H9 (cell line): ENCODE measurements at regions not wholly inside any gene's neighbourhood (a gene's known extent, or its start where the extent isn't known, plus 50 kb on each side); places are given as distances from the start of the nearest gene placed in this dataset.

Experiments used
- DNase-seq: peaks from one replicate; pipeline ENCODE4 v3.0.0-alpha.2; 2017
- H2AFZ ChIP-seq: one replicate; pipeline ENCODE4 v1.6.1; 2013; ENCODE audit warnings: mild to moderate bottlenecking, low read length, control low read depth, moderate library complexity
- H2AK5ac ChIP-seq: 2 replicates; pipeline ENCODE4 v1.6.1; 2013; ENCODE audit warnings: low read length, control low read depth, mixed read lengths; ENCODE audit not compliant: insufficient read length
- H2BK120ac ChIP-seq: one replicate; pipeline ENCODE4 v1.6.1; 2013; ENCODE audit warnings: low read depth, mild to moderate bottlenecking, low read length, control low read depth, inconsistent platforms; ENCODE audit not compliant: poor library complexity, severe bottlenecking
- H2BK12ac ChIP-seq: 2 replicates; pipeline ENCODE4 v1.6.1; 2013; ENCODE audit warnings: low read length, control low read depth, mixed read lengths, low read depth; ENCODE audit not compliant: insufficient read length
- H2BK15ac ChIP-seq: 2 replicates; pipeline ENCODE4 v1.6.1; 2013; ENCODE audit warnings: low read depth, low read length, control low read depth
- H2BK20ac ChIP-seq: one replicate; pipeline ENCODE4 v1.6.1; 2013; ENCODE audit warnings: low read depth, mild to moderate bottlenecking, low read length, control low read depth, inconsistent platforms; ENCODE audit not compliant: poor library complexity, severe bottlenecking
- H2BK5ac ChIP-seq: 2 replicates; pipeline ENCODE4 v1.6.1; 2013; ENCODE audit warnings: low read length, control low read depth, mixed read lengths; ENCODE audit not compliant: insufficient read length
- H3K14ac ChIP-seq: 2 replicates; pipeline ENCODE4 v1.6.1; 2013; ENCODE audit warnings: low read length, control low read depth; ENCODE audit not compliant: insufficient read depth
- H3K18ac ChIP-seq: 2 replicates; pipeline ENCODE4 v1.6.1; 2013; ENCODE audit warnings: low read depth, mild to moderate bottlenecking, mixed read lengths, low read length, control low read depth; ENCODE audit not compliant: insufficient read length
- H3K23ac ChIP-seq: 2 replicates; pipeline ENCODE4 v1.6.1; 2013; ENCODE audit warnings: low read length, control low read depth, mixed read lengths, low read depth; ENCODE audit not compliant: insufficient read length
- H3K23me2 ChIP-seq: 2 replicates; pipeline ENCODE4 v1.6.1; 2013; ENCODE audit warnings: low read depth, mild to moderate bottlenecking, mixed read lengths, low read length, control low read depth; ENCODE audit not compliant: insufficient read length, poor library complexity, severe bottlenecking
- H3K27ac ChIP-seq: 2 replicates; pipeline ENCODE4 v1.5.1; 2013; ENCODE audit warnings: low read length, control low read depth, mixed read lengths, low read depth; ENCODE audit not compliant: insufficient read length
- H3K27me3 ChIP-seq: 2 replicates; pipeline ENCODE4 v1.6.1; 2013; ENCODE audit warnings: low read length, control low read depth, inconsistent platforms; ENCODE audit not compliant: insufficient read depth
- H3K4ac ChIP-seq: 2 replicates; pipeline ENCODE4 v1.6.1; 2013; ENCODE audit warnings: low read depth, mild to moderate bottlenecking, control low read depth, inconsistent platforms, low read length, moderate library complexity
- H3K4me1 ChIP-seq: 2 replicates; pipeline ENCODE4 v1.6.1; 2013; ENCODE audit warnings: low read length, control low read depth, inconsistent platforms; ENCODE audit not compliant: insufficient read depth
- H3K4me2 ChIP-seq: 2 replicates; pipeline ENCODE4 v1.6.1; 2013; ENCODE audit warnings: low read length, control low read depth, mixed read lengths; ENCODE audit not compliant: insufficient read length, insufficient read depth
- H3K56ac ChIP-seq: 2 replicates; pipeline ENCODE4 v1.6.1; 2013; ENCODE audit warnings: low read depth, mild to moderate bottlenecking, mixed read lengths, low read length, control low read depth; ENCODE audit not compliant: insufficient read length
- H3K79me1 ChIP-seq: 2 replicates; pipeline ENCODE4 v1.6.1; 2013; ENCODE audit warnings: low read depth, mild to moderate bottlenecking, moderate library complexity, low read length, control low read depth, inconsistent platforms; ENCODE audit not compliant: insufficient read depth, poor library complexity, severe bottlenecking
- H3K79me2 ChIP-seq: 2 replicates; pipeline ENCODE4 v1.6.1; 2013; ENCODE audit warnings: low read length, control low read depth, inconsistent platforms; ENCODE audit not compliant: insufficient read depth
- H3K9ac ChIP-seq: 2 replicates; pipeline ENCODE4 v1.6.1; 2013; ENCODE audit warnings: low read length, control low read depth, mixed read lengths; ENCODE audit not compliant: insufficient read length; ENCODE audit errors: extremely low read depth
- H3K9me3 ChIP-seq: one replicate; pipeline ENCODE4 v1.6.1; 2013; ENCODE audit warnings: low read depth, low read length, inconsistent platforms; ENCODE audit not compliant: control insufficient read depth
- H3T11ph ChIP-seq: one replicate; pipeline ENCODE4 v1.6.1; 2013; ENCODE audit warnings: mild to moderate bottlenecking, low read length, control low read depth, inconsistent platforms
- H4K20me1 ChIP-seq: one replicate; pipeline ENCODE4 v1.6.1; 2013; ENCODE audit not compliant: control insufficient read depth, insufficient read length, insufficient read depth
- H4K5ac ChIP-seq: 2 replicates; pipeline ENCODE4 v1.6.1; 2013; ENCODE audit warnings: low read depth, mild to moderate bottlenecking, mixed read lengths, low read length, control low read depth; ENCODE audit not compliant: insufficient read length
- H4K8ac ChIP-seq: replicated peaks from 2 replicates; pipeline ENCODE4 v1.6.1; 2013; ENCODE audit warnings: low read length, control low read depth, mixed read lengths, low read depth; ENCODE audit not compliant: insufficient read length
- H4K91ac ChIP-seq: 2 replicates; pipeline ENCODE4 v1.6.1; 2013; ENCODE audit warnings: low read depth, mild to moderate bottlenecking, moderate library complexity, mixed read lengths, low read length, control low read depth; ENCODE audit not compliant: insufficient read length
- H3K27ac Mint-ChIP-seq, 3 experiments: 2 replicates in 2 of 3; 3 replicates in 1 of 3; pipeline ENCODE4 v1.8.0; 2020 to 2021; ENCODE audit warnings: mixed read lengths in 3 of 3, mild to moderate bottlenecking in 1 of 3, moderate library complexity in 1 of 3
- H3K27me3 Mint-ChIP-seq: 2 replicates; pipeline ENCODE4 v1.8.0; 2021; ENCODE audit warnings: low read depth, mild to moderate bottlenecking, moderate library complexity, mixed read lengths
- H3K36me3 Mint-ChIP-seq, 3 experiments: 2 replicates in 2 of 3; 3 replicates in 1 of 3; pipeline ENCODE4 v1.8.0; 2020 to 2021; ENCODE audit warnings: low read depth in 3 of 3, mixed read lengths in 3 of 3; ENCODE audit not compliant: insufficient read depth in 1 of 3
- H3K4me1 Mint-ChIP-seq, 2 experiments: 2 replicates each; pipeline ENCODE4 v1.8.0; 2020; ENCODE audit warnings: mixed read lengths in 2 of 2
- H3K4me3 Mint-ChIP-seq, 2 experiments: 2 replicates in 1 of 2; 3 replicates in 1 of 2; pipeline ENCODE4 v1.8.0; 2020 to 2021; ENCODE audit warnings: mild to moderate bottlenecking in 2 of 2, mixed read lengths in 2 of 2, moderate library complexity in 1 of 2
- H3K9me3 Mint-ChIP-seq, 2 experiments: 2 replicates in 1 of 2; 3 replicates in 1 of 2; pipeline ENCODE4 v1.8.0; 2020; ENCODE audit warnings: mild to moderate bottlenecking in 2 of 2, mixed read lengths in 2 of 2, moderate library complexity in 1 of 2
- CTCF ChIP-seq: fragments of 200-600 bp; sonication (generic); conservative IDR thresholded peaks from 3 replicates; pipeline ENCODE4 v1.8.0; 2021; ENCODE audit warnings: antibody characterized with exemption, mild to moderate bottlenecking
- WGBS: extraction: QIAGEN DNeasy Blood & Tissue Kit; methylation state at CpG from one replicate; pipeline ENCODE4 v1.1.7; 2013; ENCODE audit warnings: missing lambda C conversion rate, low lambda C conversion rate, mixed read lengths; ENCODE audit not compliant: insufficient read length; ENCODE audit errors: extremely low coverage; 5-methylcytosine and 5-hydroxymethylcytosine counted together

GRCh38 chrX:11059933-11060332 lies 51.2 kb upstream of the HCCS start:
- Histone ChIP-seq H3K23ac (no peak overlapping the region), H2BK20ac (no peak overlapping the region), H4K8ac (no peak overlapping the region), H2BK120ac (no peak overlapping the region), H3K79me2 (no peaks in the 10 kb centered on the region), H3K56ac (no peak overlapping the region), H4K20me1 (no peaks in the 10 kb centered on the region), H3K27ac (no peak overlapping the region), H2BK12ac (no peak overlapping the region), H3T11ph (no peak overlapping the region), H3K4me2 (no peak overlapping the region), H3K79me1 (no peaks in the 10 kb centered on the region), H4K5ac (no peak overlapping the region), H4K91ac (no peak overlapping the region), H3K9ac (no peak overlapping the region), H2AFZ (no peak overlapping the region), H3K18ac (no peak overlapping the region), H3K9me3 (no peaks in the 10 kb centered on the region), H2BK5ac (no peak overlapping the region), H3K23me2 (no peaks in the 10 kb centered on the region), H3K27me3 (no peaks in the 10 kb centered on the region), H3K4me1 (peaks cover 2% of the 10 kb centered on the region; the same call in 1 of the 2 replicates), H2BK15ac (no peak overlapping the region), H3K4ac (no peak overlapping the region), H3K14ac (no peak overlapping the region), H2AK5ac (no peak overlapping the region)
- H3K27ac Mint-ChIP-seq, result no peak overlapping the region
- no peak for TF ChIP-seq CTCF
- H3K4me3 Mint-ChIP-seq, result no peak overlapping the region
- H3K4me1 Mint-ChIP-seq, result peaks cover 5 to 9% of the 10 kb centered on the region in 2 experiments
- no peak for DNase-seq
- peaks cover 0 to 4% (median 0%) of the 10 kb centered on the region in 3 experiments; a peak in 3 of 7 replicates for H3K36me3 Mint-ChIP-seq
- H3K9me3 Mint-ChIP-seq, result peaks cover 55 to 58% of the 10 kb centered on the region in 2 experiments
- H3K27me3 Mint-ChIP-seq, result no peaks in the 10 kb centered on the region
- no CpG with 5 or more reads among the region's 2 CpGs for WGBS
